SKM-1 (cell line): ENCODE measurements at regions not wholly inside any gene's neighbourhood (a gene's known extent, or its start where the extent isn't known, plus 50 kb on each side); places are given as distances from the start of the nearest gene placed in this dataset.

Experiments used
- DNase-seq: peaks from one replicate; lab custom pipeline; 2025; ENCODE audit not compliant: unreplicated experiment; lab: John Stamatoyannopoulos, UW

DNA sequence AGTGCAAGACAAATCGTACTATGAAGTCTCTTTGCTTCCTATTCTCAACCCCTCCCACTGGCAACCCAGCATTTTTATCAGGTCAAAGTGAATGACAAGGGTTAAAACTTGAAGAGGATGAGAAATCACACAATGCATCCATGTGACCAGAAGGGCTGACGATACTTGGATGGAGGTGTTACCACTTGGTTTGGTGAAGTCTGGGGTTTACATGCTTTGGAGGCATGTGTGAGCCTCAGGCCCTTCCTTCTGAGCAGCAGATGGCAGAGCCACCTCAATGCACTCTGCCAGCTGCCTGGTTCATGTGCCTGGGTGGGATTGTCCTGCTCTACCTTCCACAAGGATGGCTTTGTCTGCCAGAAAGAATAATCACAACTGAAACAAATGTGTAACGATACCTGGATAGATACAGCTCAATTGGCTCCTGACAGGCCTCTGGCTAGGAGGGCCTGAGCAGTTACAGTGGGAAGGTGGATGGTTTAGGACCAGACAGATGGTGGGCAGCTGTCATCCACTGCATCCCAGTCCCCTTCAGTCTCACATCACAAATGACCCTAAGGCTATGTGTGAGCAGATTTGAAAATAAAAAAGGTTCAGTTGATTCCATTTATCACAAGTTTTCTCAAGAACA is 51.5 kb upstream of the CNIH3 start:
- DNase-seq, result no peak

DNA sequence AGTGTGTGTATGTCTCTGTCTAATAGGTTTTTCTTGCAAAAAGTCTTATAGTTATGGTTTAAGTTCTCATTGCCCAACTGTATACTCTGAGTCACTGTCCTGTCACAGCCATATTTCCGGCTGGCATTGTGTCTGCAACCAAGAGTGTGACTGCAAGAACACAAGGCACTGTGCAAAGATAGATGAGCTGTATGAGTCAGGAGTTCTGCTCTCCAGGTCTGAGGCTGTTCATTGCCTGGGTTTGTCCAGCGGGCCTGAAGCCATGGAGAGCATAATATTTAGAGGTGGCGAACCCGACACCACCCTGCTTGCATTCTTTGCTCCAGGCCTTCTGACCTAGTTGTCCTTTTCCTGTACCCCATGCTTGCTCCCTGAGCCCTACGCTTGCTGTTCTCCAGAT is 50.9 kb upstream of the CNIH3 start:
- peak; percentile 92 for DNase-seq

GRCh38 chr1:224565611-224566406 is 50.3 kb upstream of the CNIH3 start:
- no peak for DNase-seq
